ENCODE measurements at regions not wholly inside any gene's neighbourhood (a gene's known extent, or its start where the extent isn't known, plus 50 kb on each side); places are given as distances from the start of the nearest gene placed in this dataset.

- H2BK15ac ChIP-seq (ENCODE audit: low read length) = no peak overlapping the region
- no peak overlapping the region for H3K23ac ChIP-seq (ENCODE audit: insufficient read length)
- H3K27me3 ChIP-seq (replicated peaks in 1 of 4; ENCODE audit: control insufficient read depth in 3 of 4, extremely low read depth in 1 of 4, insufficient read depth in 3 of 4, low read length in 3 of 4) = no peaks in the 10 kb centered on the region
- H3K4me2 ChIP-seq (ENCODE audit: insufficient read depth in 1 of 2, low read depth in 2 of 2, low read length in 2 of 2) = no peak overlapping the region
- no peak overlapping the region for H2BK12ac ChIP-seq (ENCODE audit: low read depth, low read length)
- H3K79me1 ChIP-seq (ENCODE audit: low read depth, low read length) = no peaks in the 10 kb centered on the region
- no peak overlapping the region for H3K27ac ChIP-seq (ENCODE audit: low read depth, low read length)
- no peak overlapping the region for H4K8ac ChIP-seq (ENCODE audit: extremely low read depth, insufficient read depth, low read length)
- no peak overlapping the region for H4K5ac ChIP-seq (ENCODE audit: insufficient read length, low read depth, low read length)
- no peak overlapping the region for H2BK120ac ChIP-seq (replicated peaks; ENCODE audit: low read depth, low read length)
- FAIRE-seq = no peak
- no peak overlapping the region for H3K4me3 ChIP-seq (ENCODE audit: extremely low read depth in 1 of 4, insufficient read depth in 2 of 4, low read depth in 3 of 4, low read length in 4 of 4)
- H3K36me3 ChIP-seq (ENCODE audit: control insufficient read depth in 2 of 4, insufficient read depth in 4 of 4, low read length in 3 of 4) = no peaks in the 10 kb centered on the region
- H3K4me1 ChIP-seq (replicated peaks in 1 of 4; ENCODE audit: control insufficient read depth in 3 of 4, insufficient read depth in 4 of 4, low read length in 3 of 4) = peaks cover 0 to 9% (median 3%) of the 10 kb centered on the region in 4 experiments; a peak in 4 of 7 replicates
- H3K56ac ChIP-seq (replicated peaks; ENCODE audit: insufficient read length, low read depth, low read length) = no peak overlapping the region
- ChIA-PET CTCF (ENCODE audit: partially characterized antibody) (no interaction called here), POLR2A (ENCODE audit: partially characterized antibody) (no interaction called here)
- no peaks in the 10 kb centered on the region for H4K20me1 ChIP-seq (replicated peaks in 1 of 2; ENCODE audit: control insufficient read depth in 1 of 2, insufficient read depth in 2 of 2, low read length in 2 of 2)
- no peak overlapping the region for H2AFZ ChIP-seq (ENCODE audit: low read length)
- H3K23me2 ChIP-seq (ENCODE audit: low read depth, low read length) = no peaks in the 10 kb centered on the region
- H2BK20ac ChIP-seq (ENCODE audit: low read length) = no peak overlapping the region
- H3K79me2 ChIP-seq (ENCODE audit: control insufficient read depth in 1 of 2, insufficient read depth in 2 of 2, low read length in 2 of 2) = no peaks in the 10 kb centered on the region
- H3K18ac ChIP-seq (ENCODE audit: extremely low read depth, low read length) = no peak overlapping the region
- no peak overlapping the region for H3K14ac ChIP-seq (ENCODE audit: insufficient read length)
- 91% methylated on average over 4 of the region's 4 CpGs; no CpG with 5 or more reads in 1 of the 2 experiments for WGBS, 2 experiments (ENCODE audit: extremely low coverage in 1 of 2, insufficient coverage in 1 of 2, insufficient read length in 1 of 2, insufficient replicate concordance in 2 of 2, low coverage in 1 of 2, low lambda C conversion rate in 2 of 2, missing lambda C conversion rate in 1 of 2)
- H4K91ac ChIP-seq (replicated peaks; ENCODE audit: insufficient read length, low read length) = no peak overlapping the region
- no peak overlapping the region for H2AK5ac ChIP-seq (ENCODE audit: low read depth, low read length)
- no peak overlapping the region for H3K4ac ChIP-seq (replicated peaks; ENCODE audit: insufficient read length, low read depth, low read length)
- H3K9ac ChIP-seq (replicated peaks in 1 of 4; ENCODE audit: extremely low read depth in 1 of 4, low read depth in 3 of 4, low read length in 3 of 4) = no peak overlapping the region
- H2BK5ac ChIP-seq (ENCODE audit: low read depth, low read length) = no peak overlapping the region
- H3K9me3 ChIP-seq (ENCODE audit: insufficient read depth in 2 of 2, low read depth in 1 of 2, low read length in 1 of 2) = no peaks in the 10 kb centered on the region
- DNase-seq (ENCODE audit: low read depth in 1 of 2, low spot score in 2 of 2) = no peak
- TF ChIP-seq TEAD4 (IDR thresholded peaks at IDR 0.05; ENCODE audit: low read depth, low read length) (no peak), KDM4A (IDR thresholded peaks at IDR 0.05; ENCODE audit: low read depth, low read length, severe bottlenecking) (no peak), NANOG (IDR thresholded peaks at IDR 0.05; ENCODE audit: insufficient read depth, low read depth, low read length, poor library complexity, severe bottlenecking) (no peak), CBX8 (IDR thresholded peaks at IDR 0.05; ENCODE audit: borderline replicate concordance, low read depth, low read length) (no peak), RFX5 (IDR thresholded peaks at IDR 0.05; ENCODE audit: borderline replicate concordance, low read depth, low read length) (no peak), MAFK (IDR thresholded peaks at IDR 0.05; ENCODE audit: low read depth, low read length) (no peak), E2F6 (IDR thresholded peaks at IDR 0.05) (no peak), GTF2F1 (IDR thresholded peaks at IDR 0.05; ENCODE audit: borderline replicate concordance, low read depth, low read length) (no peak), SIRT6 (IDR thresholded peaks at IDR 0.05; ENCODE audit: low read length) (no peak), ATF3 (IDR thresholded peaks at IDR 0.05; ENCODE audit: insufficient read depth, low read depth, low read length) (no peak), POU5F1 (IDR thresholded peaks at IDR 0.05; ENCODE audit: low read depth, low read length) (no peak), ASH2L (IDR thresholded peaks at IDR 0.05; ENCODE audit: low read length) (no peak), FOSL1 (IDR thresholded peaks at IDR 0.05; ENCODE audit: insufficient read depth, low read depth, low read length) (no peak), TAF7 (optimal IDR thresholded peaks at IDR 0.05; ENCODE audit: borderline replicate concordance, low read depth, low read length) (no peak), POLR2AphosphoS5 (IDR thresholded peaks at IDR 0.05; ENCODE audit: low read depth, low read length) (no peak)
Measured at GRCh38 chr19:30891051-30891450, 458.2 kb downstream of the TSHZ3 start.
